SIG-M5 treated with dmso at 0.1 percent for 504 hours (cell line): ENCODE measurements at regions not wholly inside any gene's neighbourhood (a gene's known extent, or its start where the extent isn't known, plus 50 kb on each side); places are given as distances from the start of the nearest gene placed in this dataset.
A peak's percentile ranks its signal among the peaks of the same experiment; 100 is the strongest.
"Not testable (repeated sequence)": the region's sequence is repeated elsewhere in the genome, so short reads cannot be mapped to it uniquely, and the experiment has no call there.

Experiments used
- DNase-seq: peaks from one replicate; lab custom pipeline; 2025; ENCODE audit not compliant: unreplicated experiment; lab: John Stamatoyannopoulos, UW

- no peak for DNase-seq
Observed at GRCh38 chr3:7999384-7999783, 502.2 kb upstream of the LMCD1 start.

GRCh38 chr3:8001307-8001706, 500.3 kb upstream of the LMCD1 start:
- DNase-seq = no peak

- DNase-seq = no peak
Observed at GRCh38 chr3:8001712-8002111, 499.9 kb upstream of the LMCD1 start.

DNA sequence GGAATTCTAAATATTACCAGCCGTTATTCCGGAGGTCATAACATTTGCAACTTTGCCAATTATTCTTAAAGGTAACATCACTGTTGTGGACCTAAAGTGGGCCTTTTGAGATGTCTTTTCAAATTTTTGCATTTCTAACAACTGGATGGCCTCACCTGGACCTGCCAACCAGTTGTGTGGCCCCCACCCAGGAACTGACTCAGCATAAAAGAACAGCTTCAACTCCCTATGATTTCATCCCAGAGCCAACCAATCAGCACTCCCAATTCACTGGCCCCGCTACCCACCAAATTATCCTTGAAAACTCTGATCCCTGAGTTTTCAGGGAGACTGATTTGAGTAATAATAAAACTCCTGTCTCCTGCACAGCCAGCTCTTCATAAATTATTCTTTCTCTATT, 489.7 kb upstream of the LMCD1 start:
- no peak for DNase-seq

DNA sequence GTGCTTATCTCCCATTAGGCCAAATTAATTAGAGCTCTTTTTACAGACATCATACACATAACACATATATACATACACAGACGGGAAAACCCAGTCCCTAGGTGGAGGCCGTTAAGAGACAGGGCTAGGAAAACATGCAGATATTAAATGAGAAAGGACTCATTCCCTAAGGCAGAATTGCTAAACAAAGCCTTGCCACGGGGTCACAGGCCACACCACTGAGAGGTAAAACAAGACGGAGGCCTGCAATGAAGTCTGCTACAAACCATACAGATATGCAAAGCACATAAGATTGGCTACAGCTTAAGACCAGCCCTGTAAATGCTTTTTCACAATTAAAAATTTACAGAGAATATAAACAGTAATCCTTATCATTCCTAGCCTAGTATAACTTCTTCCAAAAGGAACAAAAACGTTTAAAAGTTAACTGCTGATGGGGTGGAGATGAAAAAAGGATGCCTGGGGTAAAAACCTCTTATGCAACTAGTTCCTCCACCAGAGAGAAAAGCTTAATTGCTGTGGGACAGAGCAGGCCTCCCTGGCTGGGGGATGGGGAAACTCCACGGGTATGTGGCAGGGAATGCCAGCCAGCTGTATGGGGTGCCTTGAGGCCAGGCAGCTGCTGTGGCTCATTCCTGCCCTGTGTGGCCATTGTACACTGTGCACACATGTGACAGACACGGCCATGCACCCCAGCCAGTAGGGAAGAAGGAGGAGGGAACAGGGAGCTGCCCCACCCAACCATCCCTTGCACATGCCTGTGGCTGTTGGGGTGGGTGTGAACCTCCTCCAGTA, 481.4 kb upstream of the LMCD1 start:
- DNase-seq = no peak

DNA sequence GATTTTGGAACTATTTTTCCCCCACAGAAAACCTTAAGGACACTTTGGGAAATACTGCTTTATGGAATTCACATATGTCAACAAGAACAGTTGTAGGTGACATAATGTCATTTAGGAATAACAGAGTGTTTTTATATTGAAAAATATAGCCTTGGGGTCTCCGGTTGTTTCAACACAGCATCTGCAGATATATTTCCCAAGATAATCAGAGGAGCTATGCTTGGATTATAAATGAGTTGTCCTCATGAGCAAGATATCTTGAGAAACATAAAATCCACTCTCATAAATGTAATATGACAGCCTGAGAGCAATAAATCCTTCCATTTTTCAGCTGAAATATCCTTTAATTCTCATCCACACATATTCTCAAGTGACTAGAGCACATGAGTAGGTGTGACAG, 473.7 kb upstream of the LMCD1 start:
- DNase-seq = no peak

DNA sequence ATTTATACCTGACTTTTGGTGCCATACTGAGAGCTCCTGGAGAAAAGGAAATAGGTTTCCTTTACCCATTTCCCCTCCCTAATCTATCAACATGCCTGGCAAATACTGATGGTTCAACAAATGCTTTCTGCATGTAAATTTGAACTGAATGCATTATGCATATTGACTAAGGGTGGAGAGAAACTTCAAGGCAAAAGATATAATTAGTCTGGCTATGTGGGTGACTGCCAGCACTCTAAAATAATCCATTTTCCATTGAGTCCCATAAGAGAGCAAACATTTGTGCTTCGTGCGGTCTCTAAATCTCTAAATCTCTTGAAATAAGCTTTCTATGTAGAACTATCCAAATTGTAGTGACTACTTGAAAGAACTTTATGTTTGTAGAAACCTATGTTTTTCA, 451.3 kb upstream of the LMCD1 start:
- no peak for DNase-seq

- no peak for DNase-seq
Observed at GRCh38 chr3:8052659-8053058, 449.0 kb upstream of the LMCD1 start.

GRCh38 chr3:8068135-8068534, 433.5 kb upstream of the LMCD1 start:
- DNase-seq = not testable (repeated sequence)

- DNase-seq = no peak
Observed at GRCh38 chr3:8069471-8069870, 432.2 kb upstream of the LMCD1 start.

DNA sequence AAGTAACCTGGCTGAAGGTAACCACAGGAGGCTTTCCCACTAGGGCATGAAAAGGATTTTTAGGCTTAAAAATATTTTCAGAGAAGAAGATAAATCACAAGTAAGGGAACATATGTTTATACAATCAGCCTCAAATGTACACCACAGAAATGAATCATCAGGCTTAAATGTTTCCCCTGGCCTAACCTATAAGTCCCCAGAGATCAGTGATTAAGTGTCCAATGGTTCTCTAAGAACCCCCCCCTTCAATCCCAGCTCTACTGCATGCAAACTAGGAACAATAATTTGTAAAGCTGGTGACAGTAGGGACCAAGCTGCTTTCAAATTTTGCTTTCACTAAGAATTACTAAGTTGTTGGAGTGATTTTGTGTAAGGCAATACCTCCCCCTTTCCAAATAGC, 431.6 kb upstream of the LMCD1 start:
- DNase-seq = no peak

DNA sequence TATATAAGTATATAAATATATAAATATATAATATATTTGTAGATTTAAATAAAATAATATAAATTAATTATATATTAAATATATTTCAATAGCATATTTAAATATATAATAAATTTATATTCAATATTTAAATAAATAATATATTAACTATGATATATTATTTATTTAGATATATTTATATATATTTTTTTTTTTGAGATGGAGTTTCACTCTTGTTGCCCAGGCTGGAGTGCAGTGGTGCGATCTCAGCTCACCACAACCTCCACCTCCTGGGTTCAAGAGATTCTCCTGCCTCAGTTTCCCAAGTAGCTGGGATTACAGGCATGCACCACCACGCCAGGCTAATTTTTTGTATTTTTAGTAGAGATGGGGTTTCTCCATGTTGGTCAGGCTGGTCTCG, 426.9 kb upstream of the LMCD1 start:
- not testable (repeated sequence) for DNase-seq

GRCh38 chr3:8077126-8077525, 424.5 kb upstream of the LMCD1 start:
- DNase-seq = no peak

DNA sequence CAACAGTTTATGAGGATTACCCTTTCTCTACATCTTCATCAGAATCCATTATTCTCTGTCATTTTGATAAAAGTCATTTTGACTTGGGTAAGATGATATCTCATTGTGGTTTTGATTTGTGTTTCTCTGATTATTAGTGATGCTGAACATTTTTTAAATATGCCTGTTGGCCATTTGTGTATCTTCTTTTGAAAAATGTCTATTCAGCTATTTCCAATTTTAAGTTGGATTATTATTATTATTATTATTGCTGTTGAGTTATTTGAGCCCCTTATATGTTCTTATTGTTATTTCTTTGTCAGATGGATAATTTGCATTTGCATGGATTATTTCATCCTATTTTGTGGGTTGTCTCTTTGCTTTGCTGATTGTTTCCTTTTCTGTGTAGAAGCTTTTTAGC, 421.2 kb upstream of the LMCD1 start:
- no peak for DNase-seq

DNA sequence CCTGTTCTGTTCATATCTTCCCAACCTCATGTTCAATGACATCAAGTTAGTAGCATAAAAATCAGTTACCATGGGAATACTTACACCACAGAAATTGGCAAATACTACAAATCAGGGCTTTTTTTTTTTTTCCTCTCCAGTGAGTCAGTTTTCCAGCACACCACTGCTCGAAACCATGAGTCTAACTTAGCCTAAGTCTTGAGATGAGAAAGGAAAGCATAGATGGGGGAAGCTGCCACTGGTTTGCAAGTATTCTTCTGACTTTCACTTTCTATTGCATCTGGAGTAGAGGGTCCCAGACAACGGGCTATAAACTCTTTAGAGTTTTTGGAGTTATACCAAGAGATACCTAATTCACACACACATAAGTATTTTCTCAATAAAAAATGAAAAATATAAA, 416.1 kb upstream of the LMCD1 start:
- DNase-seq = no peak

DNA sequence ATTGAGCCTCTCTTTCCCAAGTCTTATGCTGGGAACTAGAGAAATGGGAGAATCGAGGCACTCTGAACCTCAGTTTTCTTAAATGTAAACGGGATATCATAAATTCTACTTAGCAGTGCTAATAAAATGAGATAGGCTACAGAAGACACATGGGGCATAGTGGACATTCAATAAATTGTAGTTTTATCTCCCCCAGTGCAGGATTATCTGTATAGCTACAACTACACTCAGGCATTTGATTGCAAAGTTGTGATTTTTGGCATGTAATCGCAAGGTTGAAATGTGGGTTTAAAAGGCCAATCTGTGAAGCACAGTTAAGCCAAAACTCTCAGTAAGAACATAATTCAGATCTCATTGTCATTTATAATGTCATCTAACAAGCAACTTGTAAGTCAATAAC, 413.7 kb upstream of the LMCD1 start:
- no peak for DNase-seq

- no peak for DNase-seq
Observed at GRCh38 chr3:8094415-8094814, 407.2 kb upstream of the LMCD1 start.

GRCh38 chr3:8095724-8096123, 405.9 kb upstream of the LMCD1 start:
- DNase-seq = no peak

DNA sequence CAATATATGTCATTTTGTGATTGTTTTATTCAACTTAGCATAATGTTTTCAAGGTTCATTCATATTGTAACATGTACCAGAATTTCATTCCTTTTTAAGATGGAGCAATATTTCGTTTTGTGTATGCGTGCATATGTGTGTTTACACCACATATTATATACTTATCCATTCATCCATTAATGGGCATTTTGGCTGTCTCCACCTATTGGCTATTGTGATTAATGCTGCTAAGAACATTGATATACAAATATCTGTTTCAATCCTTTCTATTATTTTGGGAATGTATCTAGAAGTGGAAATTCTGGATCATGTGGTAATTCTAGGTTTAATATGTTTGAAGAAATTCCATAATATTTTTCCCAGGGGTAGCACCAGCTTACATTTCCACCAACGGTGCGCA, 403.9 kb upstream of the LMCD1 start:
- no peak for DNase-seq

GRCh38 chr3:8103954-8104353, 397.7 kb upstream of the LMCD1 start:
- DNase-seq = no peak

- DNase-seq = no peak
Observed at GRCh38 chr3:8106921-8107320, 394.7 kb upstream of the LMCD1 start.

- DNase-seq = peak; percentile 75
Observed at GRCh38 chr3:8110966-8111798, 390.4 kb upstream of the LMCD1 start.
